ENCODE measurements at regions not wholly inside any gene's neighbourhood (a gene's known extent, or its start where the extent isn't known, plus 50 kb on each side); places are given as distances from the start of the nearest gene placed in this dataset.

- TF ChIP-seq MAFK (IDR thresholded peaks at IDR 0.05; ENCODE audit: low read depth, low read length), result no peak
- TF ChIP-seq, protein P1, sequence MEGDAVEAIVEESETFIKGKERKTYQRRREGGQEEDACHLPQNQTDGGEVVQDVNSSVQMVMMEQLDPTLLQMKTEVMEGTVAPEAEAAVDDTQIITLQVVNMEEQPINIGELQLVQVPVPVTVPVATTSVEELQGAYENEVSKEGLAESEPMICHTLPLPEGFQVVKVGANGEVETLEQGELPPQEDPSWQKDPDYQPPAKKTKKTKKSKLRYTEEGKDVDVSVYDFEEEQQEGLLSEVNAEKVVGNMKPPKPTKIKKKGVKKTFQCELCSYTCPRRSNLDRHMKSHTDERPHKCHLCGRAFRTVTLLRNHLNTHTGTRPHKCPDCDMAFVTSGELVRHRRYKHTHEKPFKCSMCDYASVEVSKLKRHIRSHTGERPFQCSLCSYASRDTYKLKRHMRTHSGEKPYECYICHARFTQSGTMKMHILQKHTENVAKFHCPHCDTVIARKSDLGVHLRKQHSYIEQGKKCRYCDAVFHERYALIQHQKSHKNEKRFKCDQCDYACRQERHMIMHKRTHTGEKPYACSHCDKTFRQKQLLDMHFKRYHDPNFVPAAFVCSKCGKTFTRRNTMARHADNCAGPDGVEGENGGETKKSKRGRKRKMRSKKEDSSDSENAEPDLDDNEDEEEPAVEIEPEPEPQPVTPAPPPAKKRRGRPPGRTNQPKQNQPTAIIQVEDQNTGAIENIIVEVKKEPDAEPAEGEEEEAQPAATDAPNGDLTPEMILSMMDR (conservative IDR thresholded peaks at IDR 0.05; ENCODE audit: low read depth, low read length), result no peak
- no peak for TF ChIP-seq FOS (IDR thresholded peaks at IDR 0.05; ENCODE audit: low read depth, low read length)
- no peak for TF ChIP-seq ELK1 (IDR thresholded peaks at IDR 0.05; ENCODE audit: borderline replicate concordance, low read depth, low read length)
- no peak for TF ChIP-seq POLR2A (IDR thresholded peaks at IDR 0.05; ENCODE audit: low read depth, low read length)
- TF ChIP-seq RFX5 (IDR thresholded peaks at IDR 0.05; ENCODE audit: low read depth, low read length), result no peak
- TF ChIP-seq BHLHE40 (IDR thresholded peaks at IDR 0.05; ENCODE audit: low read depth, low read length), result no peak
- no peak for TF ChIP-seq USF2 (IDR thresholded peaks at IDR 0.05; ENCODE audit: low read depth, low read length)
- TF ChIP-seq CHD1 (IDR thresholded peaks at IDR 0.05; ENCODE audit: low read depth, low read length), result no peak
Observed at GRCh38 chr14:101508196-101508947, 52.9 kb upstream of the DIO3 start.
